ENCODE measurements at regions not wholly inside any gene's neighbourhood (a gene's known extent, or its start where the extent isn't known, plus 50 kb on each side); places are given as distances from the start of the nearest gene placed in this dataset.

DNA sequence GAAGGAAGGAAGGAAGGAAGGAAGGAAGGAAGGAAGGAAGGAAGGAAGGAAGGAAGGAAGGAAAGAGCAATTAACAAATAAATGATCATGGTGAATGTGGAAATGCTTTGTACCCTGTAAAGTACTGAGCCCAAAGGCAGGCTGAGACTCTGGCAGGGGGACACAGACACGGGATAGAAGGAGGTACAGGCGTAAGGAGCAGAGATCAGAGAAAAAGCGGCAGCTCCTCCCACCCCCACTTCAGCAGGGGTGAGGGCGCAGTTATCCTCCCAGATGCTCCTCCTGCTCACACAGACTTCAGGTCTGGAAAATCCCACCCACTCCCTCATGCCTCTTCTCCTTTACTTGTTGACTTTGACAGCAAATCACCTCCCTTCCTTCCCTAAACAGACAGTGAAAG is 464.5 kb downstream of the MATN1 start:
- H3K4me3 ChIP-seq (ENCODE audit: low read depth, low read length), result no peak overlapping the region

DNA sequence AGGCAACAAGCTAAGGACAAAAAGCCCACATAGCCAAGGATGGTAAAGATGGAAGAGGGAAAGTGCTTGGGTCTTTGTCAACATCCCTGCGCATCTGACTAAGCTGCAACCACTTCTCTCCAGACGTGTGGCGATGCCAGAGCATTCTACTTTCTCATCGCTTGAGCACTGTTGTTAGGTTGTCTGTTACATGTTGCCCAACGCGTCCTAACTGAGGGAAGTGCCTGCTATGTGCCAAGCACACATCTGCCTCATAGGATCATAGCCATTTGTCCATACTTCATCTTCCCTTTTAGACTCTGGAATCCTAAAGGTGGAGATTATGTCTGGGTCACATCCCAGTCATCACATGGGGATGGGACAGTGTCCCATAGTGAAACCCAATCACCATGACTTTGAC is 464.9 kb downstream of the MATN1 start:
- H3K4me3 ChIP-seq (ENCODE audit: low read depth, low read length), result no peak overlapping the region

DNA sequence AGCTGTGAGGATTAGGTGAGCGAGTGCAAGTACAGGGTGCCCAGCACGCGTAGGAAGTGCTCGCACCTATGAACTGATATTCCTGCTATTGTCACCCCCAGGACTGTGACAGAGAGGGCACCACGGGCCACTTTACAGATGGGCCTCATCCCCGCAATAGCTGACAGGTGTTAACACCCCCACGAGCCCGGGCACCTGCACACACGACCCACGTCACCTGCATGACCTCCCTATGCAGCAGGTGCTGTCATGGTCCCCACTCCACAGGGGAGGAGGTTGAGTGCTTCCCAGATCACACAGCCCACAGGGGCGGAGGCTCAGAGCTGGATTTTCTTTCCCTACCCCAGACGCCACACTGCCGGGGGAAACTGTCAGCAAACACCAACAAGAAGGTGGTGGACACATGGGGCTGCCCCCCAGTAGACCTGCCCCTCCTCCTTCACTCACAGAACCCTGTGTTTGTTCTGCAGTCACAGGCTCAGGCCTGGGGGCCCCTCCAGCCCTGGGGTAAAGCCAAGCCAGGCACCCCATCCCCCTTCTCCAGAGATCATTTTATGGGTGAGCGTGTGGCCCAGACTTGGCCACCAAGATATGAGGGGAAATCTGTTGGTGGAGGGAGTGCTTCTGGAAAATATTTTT is 465.5 kb downstream of the MATN1 start:
- H3K4me3 ChIP-seq (ENCODE audit: low read depth, low read length), result no peak overlapping the region

DNA sequence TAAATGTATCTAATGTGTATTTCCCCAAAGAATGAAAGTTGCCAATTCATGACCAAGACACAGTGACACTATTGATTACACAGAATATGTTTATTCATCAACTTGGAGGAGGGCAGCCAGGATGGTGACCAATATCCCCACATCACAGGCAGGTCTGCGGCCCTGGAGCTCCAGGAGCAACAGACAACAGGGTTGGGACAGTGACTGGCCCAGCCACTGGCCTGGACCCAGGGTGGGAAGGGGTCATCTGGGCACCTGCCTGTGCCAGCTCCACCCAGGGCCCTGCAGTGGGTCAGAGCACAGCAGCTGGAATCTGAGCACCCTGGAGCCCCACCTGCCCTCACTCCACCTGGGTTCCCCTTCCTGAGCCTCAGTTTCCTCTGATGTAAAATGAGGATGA is 466.1 kb downstream of the MATN1 start:
- H3K4me3 ChIP-seq (ENCODE audit: low read depth, low read length), result no peak overlapping the region

DNA sequence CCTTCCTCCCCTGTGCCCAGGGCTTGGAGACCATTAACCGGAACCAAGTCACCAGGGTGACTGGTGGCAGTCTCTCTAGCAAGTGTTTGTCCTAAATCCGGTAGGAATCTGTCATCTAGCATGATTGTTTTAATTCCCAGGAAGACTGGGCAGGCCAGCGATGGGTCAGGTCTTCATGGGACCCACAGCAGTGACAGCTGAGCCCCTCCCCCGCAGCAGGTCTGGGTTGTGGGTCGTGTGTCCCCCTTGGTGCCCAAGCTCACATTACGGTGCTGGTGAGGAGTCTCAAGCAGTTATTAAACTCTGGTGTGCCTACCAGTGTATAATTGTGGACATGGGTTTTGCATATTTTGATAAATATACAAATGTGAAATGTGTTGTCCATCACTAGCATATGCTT is 466.5 kb downstream of the MATN1 start:
- no peak overlapping the region for H3K4me3 ChIP-seq (ENCODE audit: low read depth, low read length)

DNA sequence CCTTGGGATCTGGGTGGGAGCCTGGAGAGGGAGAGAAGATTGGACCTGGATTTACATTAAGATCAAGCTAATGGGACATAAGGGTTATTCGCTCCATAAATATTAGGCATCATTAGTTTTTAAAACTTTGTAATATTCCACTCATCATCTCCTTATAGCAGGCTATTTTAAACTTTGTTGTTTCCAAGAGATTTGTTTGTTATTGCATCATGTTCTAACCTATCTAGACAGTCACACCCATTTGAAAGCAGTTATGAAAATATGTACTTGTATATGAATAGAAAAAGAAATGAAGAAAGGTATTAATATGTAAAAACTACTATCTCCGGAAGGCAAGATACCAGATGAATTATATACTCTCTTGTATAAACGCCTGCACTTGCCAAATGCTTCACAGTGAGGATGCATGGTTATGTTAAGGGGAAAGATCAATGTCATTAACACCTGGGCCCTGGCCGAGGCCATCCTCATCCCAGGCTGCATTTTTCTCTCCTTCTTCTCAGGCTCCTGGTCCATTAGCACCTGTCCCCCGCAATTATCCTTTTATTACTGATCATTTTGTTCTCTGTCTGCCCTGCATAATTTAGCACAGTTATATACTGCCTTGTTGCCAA is 468.2 kb downstream of the MATN1 start:
- H3K4me3 ChIP-seq (ENCODE audit: low read depth, low read length), result no peak overlapping the region

DNA sequence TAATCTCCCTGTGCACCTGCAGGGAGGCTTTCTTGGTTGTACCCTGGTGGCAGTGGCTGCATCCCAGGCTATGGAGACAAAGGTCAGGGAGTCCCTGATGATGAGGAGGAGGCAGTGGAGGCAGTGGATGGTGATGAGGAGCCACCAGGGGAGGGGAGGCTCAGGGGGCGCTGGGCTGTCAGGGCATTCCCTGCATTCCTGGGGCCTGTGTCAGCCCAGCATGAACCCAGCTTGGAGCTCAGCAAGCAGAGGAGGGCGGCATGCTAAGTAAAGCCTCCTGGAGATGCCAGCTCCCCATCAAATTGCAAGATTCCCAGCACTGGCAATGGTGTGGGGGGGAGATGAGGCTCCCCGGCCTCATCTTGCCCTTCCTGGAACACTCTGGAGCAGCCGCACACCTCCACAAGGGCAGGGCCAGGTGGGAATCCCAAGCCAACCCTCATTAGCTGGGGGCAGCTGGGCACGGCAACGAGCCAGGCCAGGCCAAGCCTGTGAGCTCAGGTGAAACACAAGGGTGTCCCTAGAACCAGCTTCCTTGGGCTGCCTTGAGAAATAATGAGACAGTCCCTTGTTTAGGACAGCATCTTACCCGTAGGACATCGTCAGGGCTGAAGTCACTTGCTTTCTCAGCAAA is 469.5 kb downstream of the MATN1 start:
- no peak overlapping the region for H3K4me3 ChIP-seq (ENCODE audit: low read depth, low read length)

DNA sequence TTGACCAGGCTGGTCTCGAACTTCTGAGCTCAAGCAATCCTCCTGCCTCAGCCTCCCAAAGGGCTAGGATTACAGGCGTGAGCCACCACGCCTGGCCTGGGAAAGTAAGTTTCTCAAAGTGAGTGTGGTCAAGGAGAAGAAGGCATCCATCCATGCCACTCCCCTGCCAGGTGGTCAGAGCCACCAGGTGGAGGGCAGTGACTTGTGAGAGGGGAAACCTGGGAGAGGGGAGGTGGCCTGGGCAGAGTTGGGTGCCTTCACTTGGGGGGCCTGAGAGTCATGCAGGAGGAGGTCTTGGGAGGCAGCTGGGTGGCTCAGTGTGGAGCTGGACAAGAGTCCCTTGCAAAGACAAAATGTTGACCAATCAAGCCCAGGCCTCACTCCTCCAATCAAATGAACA is 470.0 kb downstream of the MATN1 start:
- H3K4me3 ChIP-seq (ENCODE audit: low read depth, low read length), result no peak overlapping the region

DNA sequence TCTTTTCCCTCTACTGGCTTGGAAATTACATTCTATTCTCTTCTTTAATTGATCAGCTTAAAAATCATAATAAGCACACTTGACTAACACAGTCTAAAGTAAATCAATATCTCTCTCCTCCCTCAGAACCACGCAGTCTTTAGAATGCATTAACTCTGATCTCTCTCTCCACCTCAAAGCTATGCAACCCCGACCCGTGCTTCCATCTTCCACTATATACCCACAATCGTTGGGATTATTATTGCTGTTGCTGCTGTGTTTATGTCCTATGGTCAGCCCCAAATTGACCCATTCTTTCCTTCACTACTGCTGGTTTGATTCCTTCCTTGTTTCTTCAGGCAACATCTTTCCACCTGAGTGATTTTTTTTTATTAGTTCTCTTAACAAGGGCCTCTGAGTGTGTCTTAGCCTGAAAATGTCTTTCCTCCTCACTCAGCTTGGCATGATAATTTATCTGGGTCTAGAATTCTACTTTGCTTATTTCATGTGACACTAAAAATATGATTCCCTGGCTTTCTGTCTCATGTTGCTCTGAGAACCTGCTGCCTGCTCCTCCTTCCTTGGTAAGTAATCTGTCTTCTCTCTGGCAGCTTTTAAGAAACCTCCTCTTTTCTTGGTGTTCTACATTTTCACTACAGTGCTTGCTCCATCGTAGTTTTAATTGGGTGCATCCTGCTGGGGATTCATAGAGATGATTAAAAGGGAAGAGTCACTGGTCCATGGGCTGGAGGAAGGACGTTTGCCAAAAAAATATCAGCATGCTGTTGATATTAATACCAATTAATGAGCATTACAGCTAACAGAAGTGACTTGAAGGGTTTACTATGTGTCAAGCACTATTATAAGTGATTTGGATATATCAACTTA is 472.2 kb downstream of the MATN1 start:
- no peak overlapping the region for H3K4me3 ChIP-seq (ENCODE audit: low read depth, low read length)

DNA sequence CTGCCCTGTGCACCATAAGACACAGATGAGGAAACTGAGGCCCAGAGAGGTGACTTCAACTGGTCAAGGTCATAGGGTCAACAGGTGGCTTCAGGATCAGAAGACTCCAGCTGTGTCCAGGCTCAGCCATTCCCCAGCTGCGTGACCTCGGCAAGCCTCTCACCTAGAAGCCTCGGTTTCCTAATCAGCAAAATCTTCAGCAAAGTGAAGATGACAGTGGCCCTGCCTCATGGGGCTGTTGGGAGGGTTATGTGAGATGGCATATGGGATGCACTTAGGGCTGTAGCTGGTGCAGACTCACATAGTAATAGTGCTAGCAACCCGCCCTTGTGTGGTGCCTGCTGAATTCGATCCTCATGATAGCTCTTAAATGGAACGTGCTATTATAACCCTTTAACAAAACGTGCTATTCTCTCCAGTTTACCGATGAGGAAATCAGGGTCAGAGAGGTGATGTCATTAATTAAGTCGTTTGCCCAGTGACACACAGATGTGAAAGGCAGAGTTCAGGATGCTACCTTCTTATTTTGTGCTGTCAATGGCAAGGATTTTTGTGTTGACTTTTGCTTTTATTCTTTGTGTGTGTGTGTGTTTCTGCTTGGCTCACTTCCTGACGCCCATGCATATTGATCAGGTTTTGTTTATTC is 472.9 kb downstream of the MATN1 start:
- no peak overlapping the region for H3K4me3 ChIP-seq (ENCODE audit: low read depth, low read length)

DNA sequence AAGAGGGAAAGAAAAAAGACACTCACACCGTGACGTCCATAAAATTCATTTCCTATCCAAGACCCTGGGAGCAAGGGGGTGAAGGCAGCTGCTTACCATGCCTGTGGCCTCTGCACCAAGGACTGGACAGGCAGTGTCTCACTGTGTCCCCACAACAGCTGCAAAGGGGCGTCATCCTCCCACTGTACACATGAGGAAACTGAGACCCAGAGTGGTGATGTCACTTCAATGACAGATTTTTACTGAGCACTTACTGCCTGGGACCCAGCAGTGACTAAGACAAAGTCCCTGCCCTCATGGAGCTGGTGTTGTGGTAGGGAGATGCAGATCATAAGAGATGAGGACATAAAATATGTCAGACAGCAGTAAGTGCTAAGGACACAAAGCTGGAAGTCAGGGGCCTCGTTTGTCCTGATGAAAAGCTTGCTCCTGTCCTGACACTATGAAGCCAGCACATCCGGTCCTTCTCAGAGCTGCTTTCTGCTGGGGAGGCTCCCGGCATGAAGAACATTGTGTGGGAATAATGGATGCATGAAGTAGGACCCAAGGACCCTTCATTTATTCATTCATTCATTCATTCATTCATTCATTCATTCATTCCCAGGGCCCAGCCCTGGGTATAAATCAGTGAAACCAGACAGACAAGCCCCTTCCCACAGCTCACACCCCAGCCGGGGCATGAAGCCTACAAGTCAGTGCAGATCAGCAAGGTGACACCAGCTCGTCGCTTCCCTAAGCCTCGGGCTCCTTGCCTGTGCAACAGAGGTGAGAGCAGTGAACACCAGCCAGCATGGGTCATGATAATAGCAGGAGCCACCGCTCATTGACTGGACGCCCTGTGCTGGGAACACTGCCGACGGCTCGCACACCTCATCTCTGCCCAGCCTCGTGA is 473.7 kb downstream of the MATN1 start:
- H3K4me3 ChIP-seq (ENCODE audit: low read depth, low read length), result no peak overlapping the region

DNA sequence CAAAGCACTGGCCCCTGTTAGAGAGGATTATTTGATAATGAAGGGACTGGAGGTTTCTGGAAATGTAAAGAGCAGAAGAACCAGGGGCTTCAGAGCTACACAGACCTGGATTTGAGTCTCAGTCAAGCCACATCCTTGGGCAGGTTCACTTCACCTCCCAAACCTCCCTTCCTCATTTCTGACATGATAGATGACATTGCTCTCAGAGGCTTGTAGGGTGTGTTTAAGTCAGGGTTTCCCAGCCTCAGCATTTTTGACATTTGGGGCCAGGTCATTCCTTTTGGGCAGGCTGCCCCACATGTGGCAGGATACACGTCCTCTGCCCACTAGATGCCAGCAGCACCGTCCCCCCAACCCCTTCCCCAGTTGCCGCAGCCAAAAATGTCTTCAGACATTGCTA is 474.6 kb downstream of the MATN1 start:
- H3K4me3 ChIP-seq (ENCODE audit: low read depth, low read length), result no peak overlapping the region

DNA sequence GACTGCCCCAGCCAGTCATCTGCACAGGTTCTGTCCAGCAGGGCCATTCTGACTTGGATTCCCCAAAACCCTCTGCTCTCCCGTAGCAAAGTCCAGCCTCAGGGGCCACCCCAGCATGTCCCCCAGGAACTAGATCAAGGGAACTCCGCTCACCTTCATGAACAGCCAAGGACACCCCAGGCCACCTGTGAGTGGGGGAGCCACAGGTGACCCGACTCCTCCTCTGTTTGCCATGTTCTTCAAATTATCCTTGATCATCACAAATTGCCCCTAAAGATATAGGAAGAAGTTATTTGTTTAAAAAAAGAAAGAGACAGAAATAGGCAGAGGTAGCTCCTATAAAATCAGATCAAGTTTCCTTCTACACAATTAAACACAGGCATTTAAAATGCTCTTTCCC is 475.0 kb downstream of the MATN1 start:
- no peak overlapping the region for H3K4me3 ChIP-seq (ENCODE audit: low read depth, low read length)

DNA sequence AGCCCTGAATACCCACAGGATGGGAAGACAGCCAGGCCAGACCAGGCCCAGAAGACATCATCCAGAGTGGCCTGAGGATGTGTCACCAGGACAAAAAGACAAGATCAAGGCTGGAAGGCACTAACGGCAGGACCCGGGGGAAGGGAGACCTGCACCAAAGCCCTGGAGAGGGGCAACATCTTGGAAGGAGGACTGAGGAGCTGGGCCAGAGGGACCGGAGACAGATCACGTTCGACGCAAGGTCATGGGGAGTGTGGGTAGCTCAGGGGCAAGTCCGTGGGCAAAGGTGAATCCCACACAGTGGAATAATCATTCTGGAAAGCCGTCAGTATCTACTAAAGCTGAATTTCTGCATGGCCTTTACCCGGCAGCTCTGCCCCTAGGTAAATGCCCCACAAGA is 478.6 kb downstream of the MATN1 start:
- H3K4me3 ChIP-seq (ENCODE audit: low read depth, low read length), result no peak overlapping the region

DNA sequence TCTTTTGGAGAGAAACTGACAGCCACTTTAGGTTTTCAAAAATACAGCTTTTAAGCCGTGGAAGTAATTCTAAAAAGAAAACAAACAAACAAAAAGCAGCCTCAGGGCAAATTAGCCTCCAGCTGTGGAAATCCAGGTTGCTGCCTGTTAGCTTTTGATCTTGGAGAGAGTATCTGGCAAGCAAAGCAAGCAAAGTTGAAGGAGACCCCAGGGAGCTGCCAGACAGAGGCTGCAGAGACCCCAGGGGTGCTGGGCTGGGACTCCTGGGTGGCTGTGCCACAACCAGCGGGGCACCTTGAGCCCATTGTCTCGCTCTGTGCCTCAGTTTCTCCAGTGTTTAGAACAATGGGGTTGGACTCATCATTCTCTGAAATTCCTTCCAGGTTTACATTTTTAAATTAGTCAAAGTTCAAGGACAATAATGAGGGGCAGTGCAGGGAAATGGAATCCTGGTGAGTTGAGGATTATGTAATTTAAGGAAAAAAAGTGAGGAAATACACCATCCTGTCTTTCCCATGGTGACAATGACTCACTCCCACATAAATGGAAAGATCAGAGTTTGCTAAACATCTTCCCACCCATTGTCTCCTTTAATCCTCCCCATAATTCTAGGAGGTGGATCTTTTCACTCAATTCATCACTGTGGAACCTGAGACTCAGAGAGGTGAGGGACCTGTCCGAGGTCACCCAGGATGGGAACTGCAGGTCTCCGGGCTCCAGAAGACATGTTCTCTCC is 480.5 kb downstream of the MATN1 start:
- H3K4me3 ChIP-seq (ENCODE audit: low read depth, low read length), result no peak overlapping the region

DNA sequence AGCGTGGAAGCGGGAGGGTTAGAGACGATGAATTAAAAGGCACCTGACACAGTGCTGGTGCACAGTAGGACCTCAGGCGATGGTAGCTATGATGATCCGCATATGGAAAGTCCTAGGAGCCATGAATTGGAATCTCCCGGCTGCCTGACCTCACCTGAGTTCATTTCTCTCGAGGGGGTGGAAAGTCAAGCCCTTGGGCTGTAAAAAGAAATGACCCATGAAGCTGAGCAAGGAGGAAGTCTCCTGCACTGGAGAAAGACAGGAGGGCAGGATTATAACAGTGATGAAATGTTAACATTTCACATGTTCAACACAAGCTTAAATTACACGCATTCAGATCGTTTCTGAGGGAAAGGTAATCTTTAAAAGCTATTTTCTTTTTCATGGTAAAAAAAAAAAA is 481.2 kb downstream of the MATN1 start:
- H3K4me3 ChIP-seq (ENCODE audit: low read depth, low read length), result no peak overlapping the region

DNA sequence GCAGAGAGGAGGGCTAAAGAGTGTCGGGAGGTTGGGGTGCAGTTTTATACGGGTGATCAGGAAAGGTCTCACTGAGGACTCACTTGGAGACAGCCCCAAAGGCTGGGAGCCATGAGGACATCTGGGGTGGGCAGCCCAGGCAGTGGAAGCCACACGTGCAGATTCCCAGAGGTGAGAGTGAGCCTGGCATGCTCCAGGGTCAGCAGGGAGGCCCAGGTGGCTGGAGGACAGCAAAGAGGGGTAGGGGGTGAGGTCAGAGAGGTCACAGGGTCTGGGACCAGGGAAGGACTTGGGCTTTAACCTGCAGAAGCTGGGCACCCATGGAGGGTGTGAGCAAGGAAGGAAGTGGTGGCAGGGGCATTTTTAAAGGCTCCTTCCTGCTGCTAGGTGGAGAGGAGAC is 481.7 kb downstream of the MATN1 start:
- no peak overlapping the region for H3K4me3 ChIP-seq (ENCODE audit: low read depth, low read length)

DNA sequence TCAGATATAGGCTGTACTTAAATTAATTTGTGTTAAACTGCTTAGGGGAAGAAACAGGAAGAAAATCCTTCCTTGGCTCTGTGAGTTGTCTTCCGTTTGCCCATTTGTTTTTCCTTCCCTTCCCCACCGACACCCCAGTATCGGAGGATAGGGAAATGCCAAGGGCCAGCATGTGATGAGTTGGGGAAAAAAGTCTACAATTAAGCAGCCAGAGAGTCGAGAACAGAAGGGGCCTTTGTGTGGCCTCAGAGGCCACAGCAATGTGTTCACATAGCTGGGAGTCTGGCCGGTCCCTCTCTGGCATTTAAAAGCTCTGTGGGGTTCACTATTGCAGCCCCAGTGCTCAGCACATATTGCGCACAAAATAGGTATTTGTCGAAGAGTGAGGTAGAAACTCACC is 489.3 kb downstream of the MATN1 start:
- H3K4me3 ChIP-seq (ENCODE audit: low read depth, low read length), result no peak overlapping the region

DNA sequence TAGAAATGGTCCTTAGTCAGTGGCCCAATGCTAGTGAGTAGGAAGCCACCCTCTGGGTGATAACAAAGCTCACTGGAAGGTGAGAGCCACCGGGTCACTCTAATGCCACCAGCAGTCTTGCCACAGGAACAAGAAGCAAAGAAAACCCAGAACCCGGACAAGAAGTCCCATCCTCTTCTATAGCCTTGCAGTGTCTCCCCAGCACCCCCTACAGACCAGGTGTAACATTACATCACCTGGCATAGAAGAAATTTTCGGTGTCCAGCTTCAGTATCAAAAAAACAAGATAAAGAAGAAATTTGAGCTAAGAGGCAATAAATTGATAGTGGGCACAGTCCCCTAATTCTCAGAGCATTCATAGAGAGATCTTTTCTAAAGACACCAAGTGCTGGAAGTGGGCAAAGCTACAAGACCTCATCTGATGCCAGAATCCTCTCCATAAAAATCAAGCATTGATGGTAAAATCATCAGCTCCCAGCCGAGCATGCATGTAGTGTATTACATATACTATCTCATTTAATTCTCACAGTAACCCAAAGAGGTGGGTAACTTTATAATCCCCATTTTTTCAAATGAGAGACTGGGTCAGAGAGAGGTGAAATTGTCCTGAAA is 491.0 kb downstream of the MATN1 start:
- no peak overlapping the region for H3K4me3 ChIP-seq (ENCODE audit: low read depth, low read length)

Measured in iPS-11a (cell line).